SU-DHL-6 (cell line): ENCODE measurements at regions not wholly inside any gene's neighbourhood (a gene's known extent, or its start where the extent isn't known, plus 50 kb on each side); places are given as distances from the start of the nearest gene placed in this dataset.

Source experiments
- CTCF ChIP-seq: fragments of 200-600 bp; sonication (generic); IDR thresholded peaks from one replicate; pipeline ENCODE4 v1.5.1; 2017; ENCODE audit warnings: antibody characterized with exemption, mild to moderate bottlenecking, low read length, moderate library complexity; ENCODE audit not compliant: insufficient read depth, poor library complexity, severe bottlenecking
- EZH2phosphoT487 ChIP-seq: fragments of 200-600 bp; sonication (generic), shearing (Covaris generic); conservative IDR thresholded peaks from 2 replicates; pipeline ENCODE4 v1.6.1; 2018; ENCODE audit warnings: mild to moderate bottlenecking, antibody characterized with exemption, low read length, moderate library complexity, mixed read lengths

GRCh38 chr3:188071636-188072035 lies 82.3 kb upstream of the LPP start:
- TF ChIP-seq CTCF (no peak), EZH2phosphoT487 (no peak)
